Lower lobe of right lung (tissue), 2 donors: ENCODE measurements at regions not wholly inside any gene's neighbourhood (a gene's known extent, or its start where the extent isn't known, plus 50 kb on each side); places are given as distances from the start of the nearest gene placed in this dataset.
A peak's percentile ranks its signal among the peaks of the same experiment; 100 is the strongest.

Experiments
- ATAC-seq, 2 donors: fragments of 200-7000 bp; cut with Tn5 transposase; one replicate each; pipeline ENCODE4 v1.9.1; 2020 to 2022; ENCODE audit warnings: mild to moderate bottlenecking in 2 of 2, moderate library complexity in 2 of 2
- DNase-seq: peaks from one replicate; pipeline ENCODE4 v3.0.0-alpha.2; 2020
- H3K27ac ChIP-seq: fragments of 200-600 bp; one replicate; pipeline ENCODE4 v1.8.0; 2022
- H3K27me3 ChIP-seq: fragments of 200-600 bp; one replicate; pipeline ENCODE4 v1.8.0; 2022; ENCODE audit warnings: low read depth
- H3K36me3 ChIP-seq: fragments of 200-600 bp; one replicate; pipeline ENCODE4 v1.8.0; 2022; ENCODE audit warnings: mild to moderate bottlenecking
- H3K4me1 ChIP-seq: fragments of 200-600 bp; one replicate; pipeline ENCODE4 v1.8.0; 2022
- H3K4me3 ChIP-seq: fragments of 200-600 bp; one replicate; pipeline ENCODE4 v1.8.0; 2022; ENCODE audit warnings: mild to moderate bottlenecking
- H3K9me3 ChIP-seq: fragments of 200-600 bp; one replicate; pipeline ENCODE4 v1.8.0; 2022
- intact Hi-C: fragments of 100-400 bp; cut with DNase I; formaldehyde crosslinking; loops from one replicate; pipeline ENCODE4 v1.11.0; 2022
- TF ChIP-seq, protein P1 (sequence below): fragments of 200-600 bp; IDR thresholded peaks from one replicate; pipeline ENCODE4 v1.8.0; 2022; ENCODE audit warnings: antibody characterized with exemption, mild to moderate bottlenecking
- donor health status: DM: no; HTN: yes; CAD: no; lungs with severe emphysema.

DNA sequence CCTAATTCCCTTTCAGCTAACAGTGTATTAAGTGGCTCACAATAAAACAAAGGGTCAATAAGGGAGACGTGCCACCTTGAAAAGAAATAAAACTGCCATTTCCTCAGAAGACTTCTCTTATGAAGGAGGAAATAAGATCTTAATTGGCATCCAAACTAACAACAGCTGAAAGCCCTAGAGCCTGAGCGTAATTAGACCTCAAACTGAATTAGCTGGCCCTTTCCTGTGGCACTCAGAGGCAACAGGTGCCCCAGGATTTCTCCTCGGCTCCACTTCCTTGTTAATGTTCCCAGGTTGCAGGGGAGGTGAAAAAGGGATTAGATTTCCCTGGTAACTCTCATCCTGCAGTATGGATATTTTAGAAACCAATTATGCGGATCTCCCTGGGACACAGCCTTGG lies 804.3 kb downstream of the DCDC2C start:
- DNase-seq (no peak), ATAC-seq (no peak)
- Histone ChIP-seq H3K27ac (no peak overlapping the region), H3K4me3 (no peak overlapping the region), H3K36me3 (no peaks in the 10 kb centered on the region), H3K4me1 (no peaks in the 10 kb centered on the region), H3K9me3 (no peaks in the 10 kb centered on the region), H3K27me3 (no peaks in the 10 kb centered on the region)
- TF ChIP-seq, protein P1, sequence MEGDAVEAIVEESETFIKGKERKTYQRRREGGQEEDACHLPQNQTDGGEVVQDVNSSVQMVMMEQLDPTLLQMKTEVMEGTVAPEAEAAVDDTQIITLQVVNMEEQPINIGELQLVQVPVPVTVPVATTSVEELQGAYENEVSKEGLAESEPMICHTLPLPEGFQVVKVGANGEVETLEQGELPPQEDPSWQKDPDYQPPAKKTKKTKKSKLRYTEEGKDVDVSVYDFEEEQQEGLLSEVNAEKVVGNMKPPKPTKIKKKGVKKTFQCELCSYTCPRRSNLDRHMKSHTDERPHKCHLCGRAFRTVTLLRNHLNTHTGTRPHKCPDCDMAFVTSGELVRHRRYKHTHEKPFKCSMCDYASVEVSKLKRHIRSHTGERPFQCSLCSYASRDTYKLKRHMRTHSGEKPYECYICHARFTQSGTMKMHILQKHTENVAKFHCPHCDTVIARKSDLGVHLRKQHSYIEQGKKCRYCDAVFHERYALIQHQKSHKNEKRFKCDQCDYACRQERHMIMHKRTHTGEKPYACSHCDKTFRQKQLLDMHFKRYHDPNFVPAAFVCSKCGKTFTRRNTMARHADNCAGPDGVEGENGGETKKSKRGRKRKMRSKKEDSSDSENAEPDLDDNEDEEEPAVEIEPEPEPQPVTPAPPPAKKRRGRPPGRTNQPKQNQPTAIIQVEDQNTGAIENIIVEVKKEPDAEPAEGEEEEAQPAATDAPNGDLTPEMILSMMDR, result no peak
- intact Hi-C loops, result no loop called here

DNA sequence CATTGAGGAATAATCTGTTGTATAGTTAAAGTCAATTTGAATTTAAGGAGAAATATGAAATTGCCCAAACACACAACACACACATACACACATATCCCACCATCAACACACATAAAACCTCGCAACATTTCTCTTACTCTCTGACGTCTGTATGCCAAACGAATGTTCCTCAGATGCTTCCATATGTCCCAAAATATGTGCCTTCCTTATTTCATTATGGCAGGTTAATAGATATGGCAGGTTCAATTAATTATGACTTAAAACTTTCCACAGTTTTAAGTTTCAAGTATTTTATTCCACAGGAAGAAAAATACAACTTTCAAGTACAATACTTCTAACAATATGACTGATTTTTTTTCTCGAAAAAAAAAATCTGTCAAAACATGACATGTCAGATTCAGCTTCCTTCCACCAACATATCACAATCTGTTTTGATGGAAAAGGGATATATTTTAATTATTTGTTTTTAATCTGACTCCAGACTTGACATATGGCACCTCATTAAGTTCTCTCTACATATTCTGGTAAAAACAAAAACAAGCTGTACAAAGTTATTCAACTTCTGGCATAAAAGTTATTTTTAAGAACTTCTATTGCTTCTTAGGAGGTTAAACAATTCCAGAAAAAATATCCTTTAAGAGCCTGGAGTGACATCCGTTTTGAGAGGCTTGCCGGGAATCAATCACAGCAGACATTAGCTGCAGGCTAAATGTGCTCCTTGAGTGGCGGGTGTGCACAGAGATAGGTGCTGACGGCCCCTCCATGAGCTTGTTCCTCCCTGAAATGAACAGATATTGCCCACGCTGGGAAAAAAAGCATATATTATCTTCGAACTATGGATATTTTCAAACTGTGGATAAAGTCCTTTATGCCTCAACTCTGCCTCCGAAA lies 812.7 kb downstream of the DCDC2C start:
- DNase-seq (no peak), ATAC-seq (no peak)
- intact Hi-C loops, result no loop called here
- H3K4me1 ChIP-seq, result no peaks in the 10 kb centered on the region
- no peaks in the 10 kb centered on the region for H3K36me3 ChIP-seq
- H3K4me3 ChIP-seq, result no peak overlapping the region
- H3K9me3 ChIP-seq, result no peaks in the 10 kb centered on the region
- TF ChIP-seq, protein P1, result no peak
- no peak overlapping the region for H3K27ac ChIP-seq
- H3K27me3 ChIP-seq, result no peaks in the 10 kb centered on the region

DNA sequence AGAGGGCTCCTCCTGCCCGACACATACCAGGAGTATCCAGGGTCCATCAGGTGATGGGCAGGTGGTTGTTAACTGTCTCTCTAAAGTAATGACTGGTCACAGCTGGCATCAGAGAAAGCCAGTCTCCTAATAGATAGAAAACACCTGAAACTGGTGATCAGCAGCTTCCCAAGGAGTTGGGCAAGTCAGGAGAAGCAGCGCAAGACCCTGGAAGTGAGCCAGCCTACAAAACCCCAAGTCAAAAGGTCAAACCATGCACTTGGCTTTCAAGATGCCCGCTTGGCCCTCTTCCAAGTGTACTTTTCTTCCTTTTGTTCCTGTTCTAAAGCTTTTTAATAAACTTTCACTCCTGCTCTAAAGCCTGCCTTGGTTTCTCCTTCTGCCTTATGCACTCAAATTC lies 815.2 kb downstream of the DCDC2C start:
- Histone ChIP-seq H3K27me3 (no peaks in the 10 kb centered on the region), H3K36me3 (no peaks in the 10 kb centered on the region), H3K27ac (no peak overlapping the region), H3K4me3 (no peak overlapping the region), H3K4me1 (no peaks in the 10 kb centered on the region), H3K9me3 (no peaks in the 10 kb centered on the region)
- no peak for ATAC-seq
- no peak for DNase-seq
- TF ChIP-seq, protein P1, result no peak
- intact Hi-C loops, result no loop called here

DNA sequence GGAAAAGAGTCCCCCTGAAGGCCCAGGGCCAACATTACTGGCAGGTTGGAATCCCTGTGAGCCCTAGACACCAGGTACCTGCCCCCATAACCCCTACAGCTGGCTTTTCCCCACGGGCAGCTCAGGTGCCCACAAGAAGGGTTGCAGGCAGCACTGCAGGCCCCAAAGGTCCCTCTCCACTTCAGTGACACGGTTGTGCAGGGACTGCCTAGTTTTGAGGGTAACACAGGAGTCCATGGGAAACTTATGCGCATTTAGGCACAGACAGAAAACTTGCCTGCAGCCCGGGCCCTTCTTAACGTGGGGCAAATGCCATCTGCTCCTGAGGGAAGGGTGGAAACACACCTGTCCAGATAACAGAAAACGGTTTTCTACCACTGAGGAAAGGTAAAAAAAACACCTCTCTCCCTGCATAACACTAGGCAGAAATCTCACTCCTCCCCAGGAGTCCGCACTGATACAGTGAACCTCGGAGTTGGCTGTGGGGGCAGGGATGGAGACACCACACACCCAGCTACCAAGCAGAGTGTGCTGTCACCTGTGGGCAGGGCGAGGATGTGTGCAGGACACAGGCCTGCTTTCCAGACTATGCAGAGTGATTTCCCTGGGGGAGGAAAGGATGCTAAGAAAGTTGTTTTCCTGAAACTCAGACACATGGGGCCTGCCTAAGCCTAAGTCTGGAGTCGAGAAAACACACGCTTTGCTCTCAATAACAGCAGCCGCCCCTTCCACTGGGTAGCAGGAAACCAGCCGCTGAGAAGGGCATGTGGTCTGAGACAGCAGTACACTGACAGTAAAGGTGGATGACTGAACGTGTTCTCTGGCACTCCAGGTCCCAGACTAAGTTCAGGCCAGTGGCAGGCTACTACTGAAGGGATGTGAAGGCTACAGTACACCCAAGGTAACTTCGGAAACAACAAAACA lies 819.4 kb downstream of the DCDC2C start:
- Histone ChIP-seq H3K36me3 (no peaks in the 10 kb centered on the region), H3K27ac (no peak overlapping the region), H3K27me3 (no peaks in the 10 kb centered on the region), H3K9me3 (no peaks in the 10 kb centered on the region), H3K4me1 (no peaks in the 10 kb centered on the region), H3K4me3 (no peak overlapping the region)
- intact Hi-C loops, result no loop called here
- DNase-seq (no peak), ATAC-seq (peak in 1 of 2 donors; percentile 35)
- TF ChIP-seq, protein P1, result no peak

DNA sequence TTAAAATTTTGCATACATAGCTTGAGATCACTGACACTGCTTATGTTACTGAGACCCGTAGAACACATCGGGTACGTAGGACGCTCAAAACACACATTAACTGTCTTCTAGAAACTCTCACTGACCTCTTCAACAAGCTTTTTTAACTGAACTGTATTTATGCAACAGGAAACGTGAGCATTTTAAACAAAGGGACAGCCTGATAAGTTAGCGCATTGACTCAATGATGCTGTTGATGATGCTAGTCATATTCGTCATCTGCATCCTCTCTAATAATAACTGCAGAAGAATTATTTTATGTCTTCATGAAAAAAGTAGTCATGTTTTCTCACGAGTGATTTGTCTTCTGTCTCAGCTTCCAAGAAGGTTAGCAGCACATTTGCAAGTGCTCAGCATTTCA lies 824.0 kb downstream of the DCDC2C start:
- no peak for ATAC-seq
- Histone ChIP-seq H3K4me1 (no peaks in the 10 kb centered on the region), H3K36me3 (no peaks in the 10 kb centered on the region), H3K27me3 (no peaks in the 10 kb centered on the region), H3K9me3 (no peaks in the 10 kb centered on the region), H3K27ac (no peak overlapping the region), H3K4me3 (no peak overlapping the region)
- DNase-seq, result no peak
- intact Hi-C loops, result no loop called here
- TF ChIP-seq, protein P1, result no peak
